ENCODE measurements at regions not wholly inside any gene's neighbourhood (a gene's known extent, or its start where the extent isn't known, plus 50 kb on each side); places are given as distances from the start of the nearest gene placed in this dataset.

DNA sequence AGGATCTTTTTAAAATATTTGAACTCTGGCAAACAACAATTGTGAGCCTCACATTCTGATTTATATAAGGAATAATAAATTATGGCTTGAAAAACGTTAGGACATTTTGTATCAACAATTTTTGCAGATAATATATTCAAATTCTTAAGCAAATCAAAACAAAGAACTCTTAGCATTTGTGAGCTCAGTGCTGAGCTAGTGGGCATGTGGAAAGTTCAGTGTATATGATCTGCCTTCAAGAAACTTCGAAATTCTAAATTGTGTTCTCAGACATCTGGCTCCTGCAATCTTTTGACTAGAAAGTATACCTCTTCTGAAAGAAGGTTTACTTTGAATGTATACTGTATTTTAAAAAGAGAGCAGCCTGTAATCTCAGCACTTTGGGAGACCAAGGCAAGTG, 122.3 kb upstream of the NEIL3 start:
- TF ChIP-seq, protein P1, sequence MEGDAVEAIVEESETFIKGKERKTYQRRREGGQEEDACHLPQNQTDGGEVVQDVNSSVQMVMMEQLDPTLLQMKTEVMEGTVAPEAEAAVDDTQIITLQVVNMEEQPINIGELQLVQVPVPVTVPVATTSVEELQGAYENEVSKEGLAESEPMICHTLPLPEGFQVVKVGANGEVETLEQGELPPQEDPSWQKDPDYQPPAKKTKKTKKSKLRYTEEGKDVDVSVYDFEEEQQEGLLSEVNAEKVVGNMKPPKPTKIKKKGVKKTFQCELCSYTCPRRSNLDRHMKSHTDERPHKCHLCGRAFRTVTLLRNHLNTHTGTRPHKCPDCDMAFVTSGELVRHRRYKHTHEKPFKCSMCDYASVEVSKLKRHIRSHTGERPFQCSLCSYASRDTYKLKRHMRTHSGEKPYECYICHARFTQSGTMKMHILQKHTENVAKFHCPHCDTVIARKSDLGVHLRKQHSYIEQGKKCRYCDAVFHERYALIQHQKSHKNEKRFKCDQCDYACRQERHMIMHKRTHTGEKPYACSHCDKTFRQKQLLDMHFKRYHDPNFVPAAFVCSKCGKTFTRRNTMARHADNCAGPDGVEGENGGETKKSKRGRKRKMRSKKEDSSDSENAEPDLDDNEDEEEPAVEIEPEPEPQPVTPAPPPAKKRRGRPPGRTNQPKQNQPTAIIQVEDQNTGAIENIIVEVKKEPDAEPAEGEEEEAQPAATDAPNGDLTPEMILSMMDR (IDR thresholded peaks at IDR 0.05) = no peak
- no peak for TF ChIP-seq POLR2A (IDR thresholded peaks at IDR 0.05)
